Gastroesophageal sphincter (tissue), 4 donors: ENCODE measurements at regions not wholly inside any gene's neighbourhood (a gene's known extent, or its start where the extent isn't known, plus 50 kb on each side); places are given as distances from the start of the nearest gene placed in this dataset.

ENCODE experiments used
- ATAC-seq: fragments of 150-250 bp; one replicate; pipeline ENCODE4 v1.9.1; 2016; ENCODE audit warnings: mild to moderate bottlenecking, moderate library complexity
- H3K27ac ChIP-seq, 4 donors: fragments of 200-600 bp; sonication (generic) in 3 of 4; 1 replicate in 3 of 4; 2 replicates in 1 of 4; pipeline ENCODE4 v1.5.1; 2016 to 2019
- H3K27me3 ChIP-seq: fragments of 200-600 bp; sonication (generic); one replicate; pipeline ENCODE4 v1.5.1; 2019
- H3K36me3 ChIP-seq, 2 donors: fragments of 200-600 bp; sonication (generic); one replicate each; pipeline ENCODE4 v1.5.1; 2019; ENCODE audit warnings: control low read depth in 1 of 2
- H3K4me1 ChIP-seq, 3 donors: fragments of 200-600 bp; sonication (generic); 1 replicate in 2 of 3; 2 replicates in 1 of 3; pipeline ENCODE4 v1.5.1; 2016 to 2019; ENCODE audit warnings: control low read depth in 2 of 3
- H3K4me3 ChIP-seq, 2 donors: fragments of 200-600 bp; sonication (generic); one replicate each; pipeline ENCODE4 v1.5.1; 2019; ENCODE audit warnings: mild to moderate bottlenecking in 1 of 2, moderate library complexity in 1 of 2
- H3K9me3 ChIP-seq, 3 donors: fragments of 200-600 bp; sonication (generic); one replicate each; pipeline ENCODE4 v1.5.1; 2017 to 2019; ENCODE audit warnings: control low read depth in 2 of 3
- EP300 ChIP-seq: sonication (generic); formaldehyde crosslinking; IDR thresholded peaks from one replicate; pipeline ENCODE4 v1.6.1; 2017; ENCODE audit warnings: antibody characterized with exemption, mild to moderate bottlenecking
- POLR2A ChIP-seq, 2 donors: fragments of 450-650 bp; IDR thresholded peaks; one replicate each; pipeline ENCODE4 v1.6.1; 2017; ENCODE audit warnings: antibody characterized with exemption in 2 of 2, mild to moderate bottlenecking in 2 of 2, moderate library complexity in 1 of 2
- POLR2AphosphoS5 ChIP-seq: sonication (generic); formaldehyde crosslinking; IDR thresholded peaks from one replicate; pipeline ENCODE4 v1.6.1; 2017; ENCODE audit warnings: antibody characterized with exemption
- WGBS, 2 donors: methylation state at CpG; one replicate each; pipeline ENCODE4 v1.1.5; 2018; ENCODE audit warnings: low coverage in 1 of 2; 5-methylcytosine and 5-hydroxymethylcytosine counted together
- TF ChIP-seq, protein P1 (sequence below), 4 experiments: fragments of 200-600 bp in 2 of 4; fragments of 450-650 bp in 2 of 4; sonication (generic) in 1 of 4; IDR thresholded peaks; one replicate each; pipeline ENCODE4 v1.5.1; 2017 to 2019; ENCODE audit warnings: antibody characterized with exemption in 4 of 4, mild to moderate bottlenecking in 2 of 4, moderate library complexity in 2 of 4

DNA sequence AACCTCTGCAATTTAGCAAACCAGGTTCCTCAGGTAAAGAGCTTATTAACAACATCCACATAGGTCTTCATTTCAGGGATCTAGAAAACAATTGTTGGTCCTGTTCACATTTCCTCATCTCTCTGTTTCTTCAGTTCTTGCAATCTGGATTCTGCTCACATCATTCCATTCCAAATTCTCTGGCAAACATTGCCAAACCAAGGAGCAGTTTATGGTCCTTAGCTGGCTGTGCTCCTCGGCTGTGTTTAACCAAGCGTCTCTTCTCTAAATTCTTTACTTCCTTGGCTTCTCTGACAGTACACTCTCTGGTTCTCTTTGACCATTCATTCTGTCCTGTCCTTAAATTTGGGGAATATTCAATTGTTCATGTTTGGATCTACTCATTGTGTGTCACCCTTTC, 65.8 kb upstream of the RANBP3L start:
- WGBS, 2 donors, result 15 to 24% methylated on average over 2 of the region's 2 CpGs
- peak overlapping the region in 3 of 4 donors; percentile 21 to 59 (median 44) for H3K27ac ChIP-seq

GRCh38 chr5:36369219-36369690, 67.6 kb upstream of the RANBP3L start:
- Histone ChIP-seq H3K9me3 (no peaks in the 10 kb centered on the region), H3K4me3 (no peak overlapping the region), H3K36me3 (no peaks in the 10 kb centered on the region), H3K27me3 (no peaks in the 10 kb centered on the region), H3K4me1 (peaks cover 0 to 24% (median 5%) of the 10 kb centered on the region in 3 donors), H3K27ac (no peak overlapping the region)
- WGBS, 2 donors, result 75% methylated on average over 1 of the region's 1 CpG; no CpG with 5 or more reads in 1 of the 2 donors
- TF ChIP-seq POLR2AphosphoS5, result no peak
- no peak for TF ChIP-seq POLR2A (IDR thresholded peaks at IDR 0.05)
- TF ChIP-seq, protein P1, sequence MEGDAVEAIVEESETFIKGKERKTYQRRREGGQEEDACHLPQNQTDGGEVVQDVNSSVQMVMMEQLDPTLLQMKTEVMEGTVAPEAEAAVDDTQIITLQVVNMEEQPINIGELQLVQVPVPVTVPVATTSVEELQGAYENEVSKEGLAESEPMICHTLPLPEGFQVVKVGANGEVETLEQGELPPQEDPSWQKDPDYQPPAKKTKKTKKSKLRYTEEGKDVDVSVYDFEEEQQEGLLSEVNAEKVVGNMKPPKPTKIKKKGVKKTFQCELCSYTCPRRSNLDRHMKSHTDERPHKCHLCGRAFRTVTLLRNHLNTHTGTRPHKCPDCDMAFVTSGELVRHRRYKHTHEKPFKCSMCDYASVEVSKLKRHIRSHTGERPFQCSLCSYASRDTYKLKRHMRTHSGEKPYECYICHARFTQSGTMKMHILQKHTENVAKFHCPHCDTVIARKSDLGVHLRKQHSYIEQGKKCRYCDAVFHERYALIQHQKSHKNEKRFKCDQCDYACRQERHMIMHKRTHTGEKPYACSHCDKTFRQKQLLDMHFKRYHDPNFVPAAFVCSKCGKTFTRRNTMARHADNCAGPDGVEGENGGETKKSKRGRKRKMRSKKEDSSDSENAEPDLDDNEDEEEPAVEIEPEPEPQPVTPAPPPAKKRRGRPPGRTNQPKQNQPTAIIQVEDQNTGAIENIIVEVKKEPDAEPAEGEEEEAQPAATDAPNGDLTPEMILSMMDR (IDR thresholded peaks at IDR 0.05), result no peak
- TF ChIP-seq EP300, result no peak
- ATAC-seq, result no peak

More for the DNA sequence above, 65.8 kb upstream of the RANBP3L start:
- Histone ChIP-seq H3K27me3 (no peaks in the 10 kb centered on the region), H3K36me3 (no peaks in the 10 kb centered on the region), H3K4me3 (no peak overlapping the region), H3K9me3 (no peaks in the 10 kb centered on the region), H3K4me1 (peaks cover 0 to 16% (median 5%) of the 10 kb centered on the region in 3 donors)
- peak; percentile 64 for ATAC-seq
- no peak for TF ChIP-seq POLR2A (IDR thresholded peaks at IDR 0.05)
- TF ChIP-seq, protein P1 (IDR thresholded peaks at IDR 0.05), result no peak
- no peak for TF ChIP-seq POLR2AphosphoS5
- TF ChIP-seq EP300, result no peak

GRCh38 chr5:36370073-36370472, 68.4 kb upstream of the RANBP3L start:
- no peak overlapping the region for H3K27ac ChIP-seq
- H3K4me1 ChIP-seq, result peaks cover 0 to 29% (median 5%) of the 10 kb centered on the region in 3 donors
- WGBS, 2 donors, result 58 to 92% methylated on average over 2 of the region's 2 CpGs
- TF ChIP-seq EP300, result no peak
- TF ChIP-seq POLR2AphosphoS5, result no peak
- TF ChIP-seq, protein P1 (IDR thresholded peaks at IDR 0.05), result no peak
- no peak for TF ChIP-seq POLR2A (IDR thresholded peaks at IDR 0.05)
- no peaks in the 10 kb centered on the region for H3K9me3 ChIP-seq
- H3K4me3 ChIP-seq, result no peak overlapping the region
- no peaks in the 10 kb centered on the region for H3K36me3 ChIP-seq
- no peak for ATAC-seq
- H3K27me3 ChIP-seq, result no peaks in the 10 kb centered on the region

- Histone ChIP-seq H3K4me1 (peaks cover 0 to 29% (median 5%) of the 10 kb centered on the region in 3 donors), H3K27ac (no peak overlapping the region), H3K9me3 (no peaks in the 10 kb centered on the region), H3K4me3 (no peak overlapping the region), H3K27me3 (no peaks in the 10 kb centered on the region), H3K36me3 (no peaks in the 10 kb centered on the region)
- ATAC-seq, result no peak
- no peak for TF ChIP-seq POLR2AphosphoS5
- TF ChIP-seq, protein P1 (IDR thresholded peaks at IDR 0.05), result no peak
- TF ChIP-seq POLR2A (IDR thresholded peaks at IDR 0.05), result no peak
- no peak for TF ChIP-seq EP300
- 60 to 85% methylated on average over 4 to 6 of the region's 6 CpGs for WGBS, 2 donors
These were observed 69.7 kb upstream of the RANBP3L start for GRCh38 chr5:36371366-36371765.

DNA sequence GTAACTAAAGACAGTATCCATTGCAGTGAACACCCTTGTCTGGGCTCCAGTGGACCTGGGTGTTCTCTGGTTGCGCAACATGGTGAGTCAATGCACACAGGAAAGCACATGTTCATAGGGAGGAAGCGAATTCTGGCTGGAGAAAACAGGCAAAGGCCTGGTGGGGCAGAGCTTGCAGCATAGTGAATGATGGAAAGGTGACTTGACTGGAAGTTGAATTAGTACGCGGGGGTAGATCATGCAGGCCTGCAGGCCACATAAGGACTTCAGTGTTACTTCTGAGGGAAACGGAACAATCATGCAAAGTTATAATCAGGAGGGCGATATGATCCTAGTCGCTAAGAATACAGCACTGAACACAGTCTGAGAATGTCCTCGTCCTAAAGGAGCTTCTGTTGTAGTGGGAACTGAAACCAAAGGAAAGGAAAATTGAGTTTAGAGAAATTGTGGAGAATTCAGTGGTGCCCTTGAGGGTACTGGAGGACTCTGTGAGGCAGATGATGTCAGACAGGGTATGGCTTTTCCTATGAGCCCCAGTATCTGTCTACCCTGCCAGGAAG, 71.9 kb upstream of the RANBP3L start:
- TF ChIP-seq POLR2AphosphoS5, result peak; percentile 48
- TF ChIP-seq POLR2A (IDR thresholded peaks at IDR 0.05), result no peak
- Histone ChIP-seq H3K4me1 (peaks cover 0 to 13% (median 0%) of the 10 kb centered on the region in 3 donors), H3K27ac (peak overlapping the region in 3 of 4 donors; percentile 18 to 64 (median 24)), H3K36me3 (no peaks in the 10 kb centered on the region), H3K4me3 (no peak overlapping the region), H3K27me3 (no peaks in the 10 kb centered on the region), H3K9me3 (no peaks in the 10 kb centered on the region)
- 81 to 91% methylated on average over 6 to 8 of the region's 8 CpGs for WGBS, 2 donors
- peak; percentile 89 for ATAC-seq
